ENCODE measurements at regions not wholly inside any gene's neighbourhood (a gene's known extent, or its start where the extent isn't known, plus 50 kb on each side); places are given as distances from the start of the nearest gene placed in this dataset.

DNA sequence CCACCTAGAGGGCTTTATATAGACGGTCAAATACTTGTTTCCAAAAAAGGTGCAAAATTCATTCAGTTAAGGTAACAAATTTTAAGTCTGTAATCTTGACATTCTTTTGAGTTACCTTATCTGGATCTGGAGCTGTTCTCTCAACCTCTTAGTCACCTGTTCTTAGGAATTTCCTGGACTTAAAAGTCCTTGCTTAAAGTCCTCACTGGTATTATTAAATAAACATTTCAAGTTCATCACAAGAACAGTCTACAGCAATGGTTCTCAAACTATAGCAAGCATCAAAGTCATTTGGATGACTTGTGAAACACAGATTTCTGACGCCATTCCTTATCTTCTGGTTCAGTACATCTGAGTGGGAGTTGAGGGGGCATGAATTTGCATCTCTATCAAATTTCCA, 122.9 kb upstream of the GOLIM4 start:
- Histone ChIP-seq H3K4me3 (no peak overlapping the region), H3K27ac (no peak overlapping the region)
- TF ChIP-seq CTCF (IDR thresholded peaks at IDR 0.05) = no peak
- DNase-seq (ENCODE audit: low spot score) = no peak

DNA sequence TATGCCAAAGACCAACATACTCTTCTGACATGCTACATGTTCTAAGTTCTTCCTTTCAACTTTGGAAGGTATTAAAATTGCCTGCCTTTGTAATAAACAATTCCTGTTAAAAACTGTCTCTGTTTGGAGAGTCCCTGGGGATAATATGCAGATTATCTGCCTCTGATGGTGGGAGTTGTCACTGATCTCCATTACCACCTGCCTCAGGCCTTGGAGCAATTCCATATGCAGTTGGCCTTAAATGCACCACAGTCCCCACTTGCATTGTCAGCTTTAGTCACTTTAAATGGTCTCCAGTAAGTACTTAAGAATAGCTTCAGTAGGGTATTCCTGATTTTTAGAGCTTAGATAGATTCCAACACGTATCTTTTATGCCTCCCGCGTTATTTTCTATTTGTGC, 121.1 kb upstream of the GOLIM4 start:
- no peak for TF ChIP-seq CTCF (IDR thresholded peaks at IDR 0.05)
- no peak overlapping the region for H3K4me3 ChIP-seq
- no peak overlapping the region for H3K27ac ChIP-seq
- no peak for DNase-seq (ENCODE audit: low spot score)

- DNase-seq (ENCODE audit: low spot score) = no peak
- TF ChIP-seq CTCF (IDR thresholded peaks at IDR 0.05) = no peak
- Histone ChIP-seq H3K27ac (no peak overlapping the region), H3K4me3 (no peak overlapping the region)
These were observed 118.2 kb upstream of the GOLIM4 start for GRCh38 chr3:168213920-168214319.

GRCh38 chr3:168212664-168213285, 117.1 kb upstream of the GOLIM4 start:
- TF ChIP-seq CTCF (IDR thresholded peaks at IDR 0.05) = no peak
- Histone ChIP-seq H3K27ac (no peak overlapping the region), H3K4me3 (no peak overlapping the region)
- no peak for DNase-seq (ENCODE audit: low spot score)

- no peak for TF ChIP-seq CTCF (IDR thresholded peaks at IDR 0.05)
- Histone ChIP-seq H3K27ac (no peak overlapping the region), H3K4me3 (no peak overlapping the region)
- no peak for DNase-seq (ENCODE audit: low spot score)
These were observed 109.7 kb upstream of the GOLIM4 start for GRCh38 chr3:168205451-168205850.

DNA sequence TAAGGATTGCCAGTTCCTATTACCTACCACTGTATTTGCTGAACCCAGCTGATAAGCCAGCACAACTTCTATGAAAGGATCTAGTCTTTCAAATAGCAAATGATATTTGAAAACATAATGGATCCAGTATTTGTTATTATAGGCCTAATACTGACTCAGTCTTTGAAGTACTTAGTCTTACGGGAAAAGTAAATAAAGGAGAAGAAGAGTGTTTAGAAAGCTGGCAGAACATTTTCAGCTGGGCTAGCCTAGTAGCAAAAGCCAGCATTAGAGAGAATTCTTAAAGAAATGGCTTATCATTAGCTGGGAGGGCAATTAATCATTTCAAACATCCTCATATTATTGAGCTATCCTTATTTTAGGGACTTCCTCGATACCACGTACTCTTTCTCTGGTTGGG, 101.4 kb upstream of the GOLIM4 start:
- H3K27ac ChIP-seq = no peak overlapping the region
- no peak for TF ChIP-seq CTCF (IDR thresholded peaks at IDR 0.05)
- no peak for DNase-seq (ENCODE audit: low spot score)
- H3K4me3 ChIP-seq = no peak overlapping the region

GRCh38 chr3:168191856-168192255, 96.1 kb upstream of the GOLIM4 start:
- Histone ChIP-seq H3K4me3 (no peak overlapping the region), H3K27ac (no peak overlapping the region)
- DNase-seq (ENCODE audit: low spot score) = no peak
- TF ChIP-seq CTCF (IDR thresholded peaks at IDR 0.05) = no peak

Measured in coronary artery (tissue), 2 donors.